ENCODE measurements at regions not wholly inside any gene's neighbourhood (a gene's known extent, or its start where the extent isn't known, plus 50 kb on each side); places are given as distances from the start of the nearest gene placed in this dataset.

DNA sequence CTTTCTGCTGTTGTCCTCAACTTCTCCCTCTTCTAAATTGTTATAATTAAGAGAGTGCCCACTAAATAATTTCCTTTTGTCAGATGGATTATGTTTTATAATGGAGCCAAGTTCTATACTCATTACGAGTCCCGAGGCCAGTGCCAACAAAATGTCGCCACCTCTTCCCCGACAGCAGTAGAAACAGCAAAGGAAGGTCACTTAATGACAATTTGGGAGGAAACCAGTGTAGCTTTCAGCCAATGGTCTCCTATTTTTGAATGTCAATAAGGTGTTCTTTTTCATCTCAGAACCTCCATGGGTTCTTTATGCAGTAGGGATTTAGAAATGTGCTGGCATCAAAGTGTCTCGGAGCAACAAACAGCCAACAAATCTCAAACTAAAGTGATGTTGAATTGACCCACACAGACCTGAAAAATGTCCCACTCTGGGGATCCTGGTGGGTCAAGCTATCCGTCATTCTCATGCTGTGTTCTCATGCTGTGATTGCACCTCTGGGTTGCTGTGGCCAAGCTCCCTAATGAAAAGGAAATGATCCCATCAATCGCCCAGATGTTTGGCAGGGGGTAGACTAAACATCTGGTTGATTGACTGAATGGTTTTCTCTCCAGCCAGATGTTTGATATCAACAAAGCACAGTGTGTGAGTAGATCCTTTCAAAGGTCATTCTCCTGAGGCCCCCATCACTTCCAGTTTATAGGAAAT is 291.9 kb downstream of the DMAC1 start:
- no peak overlapping the region for H2AFZ ChIP-seq
- H3K27me3 ChIP-seq (ENCODE audit: insufficient read depth, low read depth): no peaks in the 10 kb centered on the region
- no peaks in the 10 kb centered on the region for H3K79me2 ChIP-seq (ENCODE audit: low read depth)
- H3K4me3 ChIP-seq: no peak overlapping the region
- intact Hi-C loops (cut with micrococcal nuclease; ENCODE audit: unreplicated experiment): no loop called here
- no peaks in the 10 kb centered on the region for H3K9me2 ChIP-seq (ENCODE audit: insufficient read depth)
- DNase-seq: no peak
- POLR2A ChIA-PET (ENCODE audit: unreplicated experiment): no interaction called here
- H3K9me3 ChIP-seq (ENCODE audit: insufficient read depth, low read depth): no peaks in the 10 kb centered on the region
- H3K4me2 ChIP-seq: no peak overlapping the region
- BruUV-seq (replicated peaks): no TSS peak
- TF ChIP-seq, protein P1, sequence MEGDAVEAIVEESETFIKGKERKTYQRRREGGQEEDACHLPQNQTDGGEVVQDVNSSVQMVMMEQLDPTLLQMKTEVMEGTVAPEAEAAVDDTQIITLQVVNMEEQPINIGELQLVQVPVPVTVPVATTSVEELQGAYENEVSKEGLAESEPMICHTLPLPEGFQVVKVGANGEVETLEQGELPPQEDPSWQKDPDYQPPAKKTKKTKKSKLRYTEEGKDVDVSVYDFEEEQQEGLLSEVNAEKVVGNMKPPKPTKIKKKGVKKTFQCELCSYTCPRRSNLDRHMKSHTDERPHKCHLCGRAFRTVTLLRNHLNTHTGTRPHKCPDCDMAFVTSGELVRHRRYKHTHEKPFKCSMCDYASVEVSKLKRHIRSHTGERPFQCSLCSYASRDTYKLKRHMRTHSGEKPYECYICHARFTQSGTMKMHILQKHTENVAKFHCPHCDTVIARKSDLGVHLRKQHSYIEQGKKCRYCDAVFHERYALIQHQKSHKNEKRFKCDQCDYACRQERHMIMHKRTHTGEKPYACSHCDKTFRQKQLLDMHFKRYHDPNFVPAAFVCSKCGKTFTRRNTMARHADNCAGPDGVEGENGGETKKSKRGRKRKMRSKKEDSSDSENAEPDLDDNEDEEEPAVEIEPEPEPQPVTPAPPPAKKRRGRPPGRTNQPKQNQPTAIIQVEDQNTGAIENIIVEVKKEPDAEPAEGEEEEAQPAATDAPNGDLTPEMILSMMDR (conservative IDR thresholded peaks at IDR 0.05): no peak
- no peak for TF ChIP-seq EZH2 (IDR thresholded peaks at IDR 0.05; ENCODE audit: low read depth)
- no peaks in the 10 kb centered on the region for H3K36me3 ChIP-seq (ENCODE audit: low read depth)
- H3K27ac ChIP-seq: no peak overlapping the region
- CTCF ChIA-PET: no interaction called here
- H3F3A ChIP-seq (ENCODE audit: insufficient read depth, low read depth): no peaks in the 10 kb centered on the region
- H4K20me1 ChIP-seq (ENCODE audit: insufficient read depth): no peaks in the 10 kb centered on the region
- H3K4me1 ChIP-seq (replicated peaks; ENCODE audit: insufficient read depth): no peaks in the 10 kb centered on the region

DNA sequence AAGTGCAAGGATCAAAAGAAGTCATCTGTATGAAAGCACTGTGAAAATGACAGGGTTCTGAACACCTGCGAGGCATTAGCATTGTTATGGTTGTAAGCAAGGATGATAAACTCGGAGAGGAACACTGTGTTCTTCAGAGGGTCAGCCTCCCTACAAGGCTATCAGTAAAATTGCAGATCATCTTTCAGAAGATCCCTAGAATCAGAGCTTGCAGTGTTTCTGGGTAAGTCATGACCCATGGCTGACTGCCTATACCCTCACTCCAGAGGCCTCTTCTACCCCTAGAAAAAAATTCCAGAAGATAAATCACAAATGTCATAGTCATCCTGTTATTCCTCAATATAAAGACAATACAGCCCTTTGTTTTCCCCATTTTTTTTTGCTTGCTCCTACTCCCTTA is 292.6 kb downstream of the DMAC1 start:
- H3K9me2 ChIP-seq (ENCODE audit: insufficient read depth): no peaks in the 10 kb centered on the region
- H3K36me3 ChIP-seq (ENCODE audit: low read depth): no peaks in the 10 kb centered on the region
- no peak overlapping the region for H3K27ac ChIP-seq
- no peak overlapping the region for H3K4me2 ChIP-seq
- H3F3A ChIP-seq (ENCODE audit: insufficient read depth, low read depth): no peaks in the 10 kb centered on the region
- H3K4me3 ChIP-seq: no peak overlapping the region
- H4K20me1 ChIP-seq (ENCODE audit: insufficient read depth): no peaks in the 10 kb centered on the region
- H2AFZ ChIP-seq: no peak overlapping the region
- TF ChIP-seq, protein P1 (conservative IDR thresholded peaks at IDR 0.05): no peak
- no peak for TF ChIP-seq EZH2 (IDR thresholded peaks at IDR 0.05; ENCODE audit: low read depth)
- no peaks in the 10 kb centered on the region for H3K9me3 ChIP-seq (ENCODE audit: insufficient read depth, low read depth)
- BruUV-seq (replicated peaks): no TSS peak
- no peak for DNase-seq
- CTCF ChIA-PET: no interaction called here
- H3K4me1 ChIP-seq (replicated peaks; ENCODE audit: insufficient read depth): no peaks in the 10 kb centered on the region
- intact Hi-C loops (cut with micrococcal nuclease; ENCODE audit: unreplicated experiment): no loop called here
- H3K27me3 ChIP-seq (ENCODE audit: insufficient read depth, low read depth): no peaks in the 10 kb centered on the region
- no peaks in the 10 kb centered on the region for H3K79me2 ChIP-seq (ENCODE audit: low read depth)
- POLR2A ChIA-PET (ENCODE audit: unreplicated experiment): no interaction called here

DNA sequence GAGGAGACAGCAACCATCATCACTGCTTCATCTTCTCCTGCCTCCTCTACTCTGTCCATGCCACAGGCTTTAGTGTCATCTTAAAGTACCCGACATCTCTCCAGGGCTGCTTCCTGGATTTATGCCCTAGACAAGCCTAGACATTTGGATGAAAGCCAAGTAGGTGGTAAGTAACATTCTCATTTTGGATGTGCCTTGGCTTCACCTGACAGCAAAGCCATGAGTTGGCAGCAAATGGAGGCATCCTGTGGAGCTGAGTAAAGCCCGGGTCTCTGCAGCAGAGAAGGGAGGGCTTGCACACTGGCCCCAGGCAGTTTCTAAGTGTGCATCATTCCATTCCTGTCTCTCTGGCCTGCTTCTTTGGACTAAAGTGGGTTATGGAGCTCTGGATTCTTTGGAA is 299.1 kb downstream of the DMAC1 start:
- Histone ChIP-seq H3K4me1 (replicated peaks; ENCODE audit: insufficient read depth) (no peaks in the 10 kb centered on the region), H3F3A (ENCODE audit: insufficient read depth, low read depth) (no peaks in the 10 kb centered on the region), H3K36me3 (ENCODE audit: low read depth) (no peaks in the 10 kb centered on the region), H3K4me3 (no peak overlapping the region), H2AFZ (no peak overlapping the region), H3K79me2 (ENCODE audit: low read depth) (no peaks in the 10 kb centered on the region), H3K4me2 (no peak overlapping the region), H3K27ac (no peak overlapping the region), H3K9me2 (ENCODE audit: insufficient read depth) (no peaks in the 10 kb centered on the region), H3K27me3 (ENCODE audit: insufficient read depth, low read depth) (no peaks in the 10 kb centered on the region), H3K9me3 (ENCODE audit: insufficient read depth, low read depth) (no peaks in the 10 kb centered on the region), H4K20me1 (ENCODE audit: insufficient read depth) (no peaks in the 10 kb centered on the region)
- TF ChIP-seq EZH2 (IDR thresholded peaks at IDR 0.05; ENCODE audit: low read depth): no peak
- TF ChIP-seq, protein P1 (conservative IDR thresholded peaks at IDR 0.05): no peak
- DNase-seq: no peak
- CTCF ChIA-PET: no interaction called here
- POLR2A ChIA-PET (ENCODE audit: unreplicated experiment): no interaction called here
- intact Hi-C loops (cut with micrococcal nuclease; ENCODE audit: unreplicated experiment): no loop called here
- no TSS peak for BruUV-seq (replicated peaks)
